ENCODE measurements at regions not wholly inside any gene's neighbourhood (a gene's known extent, or its start where the extent isn't known, plus 50 kb on each side); places are given as distances from the start of the nearest gene placed in this dataset.
"Not testable (repeated sequence)": the region's sequence is repeated elsewhere in the genome, so short reads cannot be mapped to it uniquely, and the experiment has no call there.

DNA sequence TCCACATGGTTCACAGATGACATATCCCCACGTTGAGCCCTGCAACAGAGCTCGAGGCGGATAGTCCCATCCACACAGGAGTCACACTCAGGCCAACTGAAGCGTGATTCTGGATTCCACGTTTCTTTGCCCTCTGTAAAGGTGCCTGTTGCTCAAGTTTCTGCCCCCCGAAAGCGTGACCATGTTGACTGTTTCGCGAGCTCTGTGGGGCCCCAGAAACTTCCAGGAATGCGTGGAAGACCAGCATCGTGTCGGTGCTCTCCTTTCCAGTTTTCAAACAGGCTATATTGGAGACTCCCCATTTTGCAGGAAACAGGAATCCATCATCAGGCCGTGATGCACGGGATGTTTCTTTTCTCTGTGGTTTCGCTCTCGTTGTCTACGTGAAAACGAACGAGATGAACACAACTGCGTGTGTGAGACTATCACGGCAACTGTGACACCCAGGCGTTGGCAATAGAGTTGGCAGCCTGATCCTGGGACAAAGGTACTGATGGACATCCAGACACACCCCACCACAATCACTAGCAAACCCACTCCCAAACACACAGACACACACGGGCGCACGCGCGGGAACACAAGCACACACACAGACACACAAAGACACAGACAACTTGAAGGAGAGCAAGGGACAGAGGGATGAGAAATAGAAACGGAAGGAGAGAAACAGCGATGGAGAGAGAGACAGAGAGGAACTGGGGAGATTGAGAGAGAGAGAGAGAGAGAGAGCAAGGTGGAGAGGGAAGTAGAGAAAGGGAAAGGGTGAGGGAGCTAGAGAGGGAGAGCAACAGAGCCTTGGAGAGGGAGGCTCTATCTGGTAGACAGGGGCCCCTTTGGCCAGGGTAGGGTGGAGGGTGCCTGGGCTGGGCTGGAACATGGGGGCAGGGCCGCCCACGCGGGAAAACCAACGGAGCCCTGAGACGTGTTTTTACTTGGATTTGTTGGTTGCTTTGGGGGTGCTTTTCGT is 1609.3 kb downstream of the SPATA31A7 start:
- H3K27ac ChIP-seq, result not testable (repeated sequence)

DNA sequence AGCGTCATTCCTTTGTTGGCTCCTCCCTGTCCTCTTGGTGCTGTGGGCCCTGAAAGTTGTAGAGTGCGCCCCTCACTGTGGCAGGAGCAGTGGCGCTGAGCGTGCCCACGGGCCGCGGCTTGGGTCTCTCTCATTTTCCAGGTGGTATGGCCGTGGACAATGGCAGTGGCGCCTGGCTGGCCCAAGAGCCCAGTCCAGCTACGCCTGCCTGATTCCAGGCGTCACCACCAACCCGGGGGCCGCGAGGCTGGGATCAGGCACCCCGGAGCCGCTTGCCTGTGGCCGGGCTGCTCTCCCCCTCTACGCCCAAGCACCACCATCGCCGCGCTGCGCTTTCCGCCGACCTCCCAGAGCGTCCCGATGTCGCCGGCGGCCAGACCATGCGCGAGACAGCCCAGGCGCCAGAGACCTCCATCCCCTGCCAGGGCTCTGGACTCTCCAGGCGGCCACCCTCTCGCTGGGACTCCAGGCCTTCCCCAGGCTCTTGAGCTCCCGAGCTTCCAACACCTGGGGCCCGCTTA is 1610.1 kb downstream of the SPATA31A7 start:
- not testable (repeated sequence) for H3K27ac ChIP-seq

DNA sequence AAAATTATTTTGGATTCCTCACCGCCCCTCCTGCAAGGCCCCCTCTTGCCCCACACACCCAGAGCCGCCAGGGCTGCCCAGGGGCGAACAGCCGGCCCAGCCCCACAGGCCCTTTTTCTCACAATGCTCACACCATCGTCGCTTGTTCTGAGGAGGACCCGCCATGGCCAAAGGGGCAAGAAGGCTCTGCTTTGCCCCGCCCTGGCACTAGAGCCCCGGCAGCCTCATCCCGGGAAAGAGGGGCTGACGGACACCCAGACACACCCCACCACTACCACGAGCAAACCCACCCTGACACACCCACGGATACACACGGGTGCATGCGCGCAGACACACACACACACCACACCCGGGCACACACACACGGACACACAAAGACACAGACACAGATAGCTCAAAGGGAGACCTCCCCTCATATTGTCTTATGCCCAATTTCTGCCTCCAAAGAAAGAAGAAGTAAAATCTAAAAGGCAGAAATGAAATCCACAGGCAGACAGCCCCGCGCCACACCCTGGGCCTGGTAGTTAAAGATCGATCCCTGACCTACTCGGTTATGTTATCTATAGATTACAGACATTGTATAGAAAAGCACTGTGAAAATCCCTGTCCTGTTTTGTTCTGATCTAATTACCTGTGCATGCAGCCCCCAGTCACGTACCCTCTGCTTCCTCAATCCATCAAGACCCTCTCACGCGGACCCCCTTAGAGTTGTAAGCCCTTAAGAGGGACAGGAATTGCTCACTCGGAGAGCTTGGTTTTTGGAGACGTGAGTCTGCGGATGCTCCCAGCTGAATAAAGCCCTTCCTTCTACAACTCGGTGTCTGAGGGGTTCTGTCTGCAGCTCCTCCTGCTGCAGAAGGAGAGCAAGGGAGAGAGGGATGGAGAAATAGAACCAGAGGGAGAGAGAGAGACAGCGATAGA is 1610.9 kb downstream of the SPATA31A7 start:
- H3K27ac ChIP-seq, result not testable (repeated sequence)

DNA sequence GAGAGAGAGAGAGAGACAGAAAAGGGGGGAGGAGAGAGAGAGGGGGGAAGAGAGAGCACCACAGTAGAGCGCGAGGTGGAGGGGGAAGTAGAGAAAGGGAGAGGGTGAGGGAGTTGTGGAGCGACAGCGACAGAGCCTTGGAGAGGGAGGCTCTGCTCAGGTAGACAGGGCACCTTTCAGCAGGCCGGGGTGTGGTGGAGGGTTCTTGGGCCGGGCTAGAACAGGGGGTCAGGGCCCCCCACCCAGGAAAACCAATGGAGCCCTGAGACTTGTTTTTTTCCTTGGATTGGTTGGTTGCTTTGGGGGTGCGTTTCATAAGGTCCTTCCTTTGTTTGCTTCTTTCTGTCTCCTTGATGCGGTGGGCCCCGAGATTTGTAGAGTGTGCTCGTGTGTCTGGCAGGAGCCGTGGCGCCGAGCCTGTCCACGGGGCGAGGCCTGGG is 1611.6 kb downstream of the SPATA31A7 start:
- not testable (repeated sequence) for H3K27ac ChIP-seq

DNA sequence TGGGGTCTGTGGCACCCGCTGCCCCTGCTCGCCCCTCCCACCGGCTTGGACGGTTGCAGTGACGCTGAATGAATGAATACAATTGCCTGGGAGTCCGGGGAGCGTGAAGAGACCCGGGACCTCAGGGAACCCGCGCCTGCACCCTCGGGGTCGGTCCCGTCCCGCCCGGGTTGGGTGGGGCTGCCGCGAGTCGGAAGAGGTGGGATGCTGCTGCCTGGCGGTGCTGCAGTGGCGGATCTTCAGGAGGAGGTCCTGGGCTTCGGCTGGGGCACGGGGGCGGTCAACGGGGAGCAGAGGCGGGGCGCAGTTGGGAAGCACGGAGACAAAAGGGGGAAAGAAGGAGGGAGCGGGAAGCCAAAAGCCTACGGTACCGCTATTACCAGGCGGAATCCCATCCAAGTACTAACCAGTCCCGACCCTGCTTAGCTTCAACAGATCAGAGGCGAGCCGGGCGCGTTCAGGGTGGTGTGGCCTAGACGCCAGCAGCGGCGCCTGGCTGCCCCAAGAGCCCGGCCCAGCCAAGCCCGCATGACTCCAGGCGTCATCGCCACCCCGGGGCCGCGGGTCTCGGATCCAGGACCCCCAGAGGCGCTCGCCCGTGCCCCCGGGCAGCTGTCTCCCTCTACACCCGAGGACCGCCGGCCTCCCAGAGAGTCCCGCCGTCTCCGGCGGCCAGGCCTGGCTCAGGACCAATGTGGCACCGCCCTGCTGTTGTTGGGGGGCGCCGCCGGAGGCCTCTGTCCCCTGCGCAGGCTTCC is 1612.3 kb downstream of the SPATA31A7 start:
- not testable (repeated sequence) for H3K27ac ChIP-seq

DNA sequence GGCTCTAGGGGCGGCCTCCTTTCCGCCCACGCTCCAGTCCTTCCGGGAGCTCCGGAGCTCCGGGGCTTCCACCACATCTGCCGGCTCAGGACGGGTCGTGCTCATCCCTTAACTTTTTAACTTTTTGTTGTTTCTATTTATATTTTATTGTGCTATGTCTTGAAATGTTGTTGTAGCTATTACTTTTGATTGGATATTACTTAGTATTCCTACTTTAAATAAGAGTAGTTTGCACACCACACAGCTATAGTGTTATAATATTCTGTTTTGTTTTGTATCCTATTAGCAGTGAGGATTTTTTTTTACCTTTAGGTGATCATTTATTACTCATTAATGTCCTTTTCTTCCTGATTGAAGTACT is 1612.9 kb downstream of the SPATA31A7 start:
- H3K27ac ChIP-seq, result not testable (repeated sequence)

DNA sequence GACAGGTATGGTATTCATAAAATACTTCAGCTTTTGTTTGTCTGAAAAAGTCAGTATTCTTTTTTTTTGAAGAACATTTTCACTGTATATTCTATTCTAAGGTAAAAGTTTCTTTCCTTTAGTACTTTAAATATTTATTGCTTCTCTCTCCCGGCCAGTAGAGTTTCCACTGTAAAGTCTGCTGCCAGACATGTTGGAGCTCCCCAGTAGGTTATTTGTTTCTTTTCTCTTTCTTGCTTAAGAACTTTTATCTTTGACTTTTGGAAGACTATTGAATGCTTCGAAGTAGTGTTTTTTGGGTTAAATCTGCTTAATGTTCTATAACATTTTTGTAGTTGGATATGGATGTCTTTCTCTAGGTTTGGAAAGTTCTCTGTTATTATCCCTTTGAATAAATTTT is 1613.3 kb downstream of the SPATA31A7 start:
- H3K27ac ChIP-seq, result not testable (repeated sequence)

DNA sequence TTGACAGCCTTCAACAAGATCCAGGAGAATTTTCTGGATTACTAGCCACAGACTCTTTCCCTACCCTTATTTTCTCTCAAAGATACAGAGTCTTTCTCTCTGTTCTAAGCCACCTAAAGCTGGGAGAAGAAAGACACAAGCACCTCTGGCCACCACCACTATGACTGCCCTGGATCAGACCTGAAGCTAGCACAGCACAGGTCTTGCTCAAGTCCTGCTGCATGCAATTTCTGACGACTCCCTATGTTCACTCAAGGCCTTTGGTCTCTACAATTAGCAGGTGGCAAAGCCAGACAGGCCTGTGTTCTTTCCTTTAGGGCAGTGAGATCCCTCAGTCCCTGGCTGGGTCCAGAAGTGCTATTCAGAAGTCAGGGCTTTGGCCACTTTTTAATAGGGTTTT is 1614.5 kb downstream of the SPATA31A7 start:
- H3K27ac ChIP-seq, result not testable (repeated sequence)

DNA sequence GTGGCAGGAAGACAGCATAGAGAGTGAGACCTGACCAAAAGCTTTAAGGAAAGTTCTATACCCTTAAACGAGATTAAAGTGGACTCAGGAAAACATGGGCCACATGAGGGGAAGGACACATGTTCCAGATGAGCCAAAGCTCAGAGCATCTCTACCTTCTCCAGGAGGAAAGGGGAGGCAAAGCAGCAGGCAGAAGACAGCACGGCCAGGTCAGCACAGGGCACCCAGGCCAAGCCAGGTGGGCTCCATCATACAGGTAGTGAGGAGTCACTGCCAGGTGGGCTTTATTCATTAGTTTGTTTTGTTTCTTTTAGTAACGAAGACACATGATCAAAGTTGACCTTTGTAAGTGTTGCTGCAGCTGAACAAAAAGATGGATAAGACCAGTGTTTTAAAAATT is 1617.6 kb downstream of the SPATA31A7 start:
- H3K27ac ChIP-seq, result not testable (repeated sequence)

DNA sequence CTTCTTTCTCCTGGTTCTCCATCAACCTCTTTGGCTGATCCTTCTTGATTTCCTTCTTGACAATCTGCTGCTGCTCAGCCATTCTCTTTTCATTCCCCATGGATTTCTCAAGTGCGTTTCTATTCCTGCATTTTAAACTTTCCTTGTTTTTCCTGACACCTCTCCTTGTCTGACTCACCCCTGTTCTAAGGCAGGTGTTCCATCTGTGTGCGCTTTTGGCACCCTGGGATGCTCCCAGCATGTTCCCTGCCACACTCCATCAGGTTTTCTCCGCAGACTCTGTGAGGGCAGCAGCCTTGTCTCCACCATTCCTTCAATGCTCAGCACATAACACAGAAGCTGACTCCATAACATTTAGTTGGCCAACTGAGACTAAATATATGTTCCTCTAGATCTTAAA is 1618.2 kb downstream of the SPATA31A7 start:
- H3K27ac ChIP-seq, result not testable (repeated sequence)

DNA sequence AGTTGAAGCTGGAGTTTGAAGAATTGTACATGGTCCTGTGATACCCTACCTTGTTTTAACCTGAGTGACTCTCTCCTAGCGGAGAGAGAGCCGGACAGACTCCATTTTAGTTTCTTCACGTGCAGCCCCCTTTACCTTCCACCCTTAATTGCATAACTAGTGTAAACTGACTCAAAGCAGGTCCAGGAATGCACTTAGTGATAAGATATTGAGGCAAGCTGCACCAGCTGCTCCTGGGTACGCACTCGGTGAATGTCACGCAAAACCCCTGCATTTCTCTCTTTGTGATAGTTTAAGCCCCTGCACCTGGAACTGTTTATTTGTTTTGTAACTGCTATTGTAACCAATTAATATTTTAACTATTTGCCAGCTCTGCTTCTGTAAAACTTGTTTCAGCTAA is 1620.5 kb downstream of the SPATA31A7 start:
- not testable (repeated sequence) for H3K27ac ChIP-seq

DNA sequence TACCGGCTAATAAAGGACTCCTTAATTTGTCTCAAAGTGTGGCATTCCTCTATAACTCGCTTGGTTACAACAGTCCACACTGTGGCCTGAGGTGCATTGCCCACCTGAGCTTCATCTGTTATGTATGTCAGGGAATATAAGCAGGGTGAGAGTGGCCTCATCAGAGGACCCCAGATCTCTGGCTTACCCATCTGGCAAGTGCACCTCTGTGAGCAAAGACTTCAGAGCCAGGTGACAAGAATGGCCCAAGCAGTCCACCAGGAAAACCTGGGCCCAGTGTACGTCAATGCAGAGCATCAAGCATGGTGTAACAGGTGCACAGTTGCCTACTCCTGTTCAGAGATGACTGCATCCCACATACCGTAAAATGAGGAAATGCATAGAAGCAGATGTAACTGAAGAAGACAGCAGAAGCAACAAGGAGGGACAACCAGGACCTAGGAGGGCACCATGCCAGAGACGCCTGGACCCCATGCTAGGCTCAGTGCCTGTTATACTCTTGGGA is 1621.0 kb downstream of the SPATA31A7 start:
- not testable (repeated sequence) for H3K27ac ChIP-seq

DNA sequence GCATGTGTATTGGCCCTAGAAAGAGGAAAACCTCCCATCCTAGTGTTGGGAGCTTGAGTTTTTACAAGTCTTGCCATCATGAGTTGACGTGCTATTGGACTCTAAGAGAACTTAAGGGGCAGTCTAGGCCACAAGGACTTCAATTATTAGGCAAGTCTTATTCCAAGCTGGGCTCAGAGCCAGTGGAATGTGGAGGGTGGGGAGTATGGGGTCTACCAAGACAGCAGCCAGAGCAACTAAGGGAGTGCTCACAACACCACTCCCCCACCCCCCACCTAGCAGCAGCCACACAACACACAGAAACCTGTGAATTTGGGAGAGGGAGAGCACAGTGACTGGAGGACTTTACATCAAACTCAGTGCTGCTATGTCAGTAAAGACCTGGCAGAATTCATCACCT is 1625.6 kb downstream of the SPATA31A7 start:
- H3K27ac ChIP-seq, result not testable (repeated sequence)

DNA sequence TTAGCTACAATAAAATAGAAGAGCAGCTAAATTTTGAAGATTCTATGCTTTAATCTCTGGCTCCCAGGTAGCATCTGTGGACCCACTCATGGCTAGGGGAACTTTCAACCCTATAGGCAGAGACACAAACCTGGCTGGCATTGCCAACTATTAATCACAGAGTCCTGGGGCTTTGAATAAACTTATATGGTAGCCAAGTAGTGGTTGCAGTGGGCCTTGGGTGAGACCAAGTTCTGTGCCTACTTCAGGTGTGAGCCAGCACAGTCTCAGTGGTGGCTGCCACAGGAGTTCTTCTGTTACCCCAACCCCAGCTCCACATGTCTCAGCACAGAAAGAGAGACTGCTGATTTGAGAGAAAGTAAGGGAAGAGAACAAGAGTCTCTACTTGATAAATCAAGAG is 1626.5 kb downstream of the SPATA31A7 start:
- not testable (repeated sequence) for H3K27ac ChIP-seq

DNA sequence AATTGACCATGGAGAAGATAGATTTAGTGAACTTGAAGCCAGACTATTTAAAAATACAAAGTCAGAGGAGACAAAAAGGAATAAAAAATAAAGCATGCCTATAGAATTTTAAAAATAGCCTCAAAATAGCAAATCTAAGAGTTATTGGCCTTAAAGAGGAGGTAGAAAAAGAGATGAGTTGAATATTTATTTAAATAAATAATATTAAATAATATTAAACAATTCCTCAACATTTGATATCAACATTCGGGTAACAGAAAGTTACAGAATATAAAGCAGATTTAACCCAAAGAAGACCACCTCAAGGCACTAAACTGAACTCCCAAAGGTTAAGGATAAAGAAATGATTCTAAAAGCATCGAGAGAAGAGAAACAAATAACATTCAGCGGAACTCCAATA is 1627.4 kb downstream of the SPATA31A7 start:
- not testable (repeated sequence) for H3K27ac ChIP-seq

DNA sequence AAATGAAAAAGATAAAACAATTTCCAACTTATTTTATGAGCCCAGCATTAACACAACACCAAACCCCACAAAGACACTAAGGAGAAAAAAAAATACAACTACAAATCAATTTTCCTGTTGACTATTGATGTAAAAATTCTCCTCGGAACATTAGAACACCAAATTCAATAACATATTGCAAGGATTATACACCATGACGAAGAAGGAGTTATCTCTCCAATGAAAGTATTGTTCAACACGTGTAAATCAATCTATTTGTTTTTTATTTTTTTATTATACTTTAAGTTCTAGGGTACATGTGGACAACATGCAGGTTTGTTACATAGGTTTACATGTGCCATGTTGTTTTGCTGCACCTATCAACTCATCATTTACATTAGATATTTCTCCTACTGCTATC is 1632.3 kb downstream of the SPATA31A7 start:
- H3K27ac ChIP-seq, result not testable (repeated sequence)

DNA sequence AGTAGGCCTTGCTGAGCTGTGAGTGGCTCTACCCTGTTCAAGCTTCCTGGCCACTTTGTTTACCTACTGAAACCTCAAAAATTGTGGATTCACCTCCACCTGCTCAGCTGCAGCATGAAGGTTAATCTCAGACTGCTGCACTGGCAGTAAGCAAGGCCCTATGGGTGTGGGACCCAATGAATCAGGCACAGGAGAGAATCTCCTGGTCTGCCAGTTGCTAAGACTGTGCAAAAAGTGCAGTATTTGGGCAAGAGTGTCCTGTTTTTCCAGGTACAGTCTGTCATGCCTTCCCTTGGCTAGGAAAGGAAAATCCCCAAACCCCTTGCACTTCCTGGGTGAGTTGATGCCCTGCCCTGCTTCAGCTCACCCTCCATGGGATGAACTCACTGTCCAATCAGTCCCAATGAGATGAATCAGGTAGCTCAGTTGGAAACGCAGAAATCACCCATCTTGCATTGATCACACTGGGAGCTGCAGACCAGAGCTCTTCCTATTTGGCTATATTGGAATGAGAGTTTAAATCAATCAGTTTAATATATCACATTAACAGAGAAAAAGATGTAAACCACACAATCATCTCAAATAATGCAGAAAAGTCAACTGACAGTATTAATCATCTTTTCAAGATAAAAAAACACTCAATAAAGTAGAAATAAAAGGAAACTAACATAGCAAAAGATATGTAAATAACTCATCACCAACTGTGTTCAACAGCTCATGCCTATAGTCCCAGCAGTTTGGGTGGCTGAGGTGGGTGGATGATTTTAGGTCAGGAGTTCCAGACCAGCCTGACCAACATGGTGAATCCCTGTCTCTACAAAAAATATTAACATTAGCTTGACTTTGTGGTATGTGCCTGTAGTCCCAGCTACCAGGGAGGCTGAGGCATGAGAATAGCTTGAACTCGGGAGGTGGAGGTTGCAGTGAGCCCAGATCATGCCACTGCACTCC is 1638.4 kb downstream of the SPATA31A7 start:
- not testable (repeated sequence) for H3K27ac ChIP-seq

DNA sequence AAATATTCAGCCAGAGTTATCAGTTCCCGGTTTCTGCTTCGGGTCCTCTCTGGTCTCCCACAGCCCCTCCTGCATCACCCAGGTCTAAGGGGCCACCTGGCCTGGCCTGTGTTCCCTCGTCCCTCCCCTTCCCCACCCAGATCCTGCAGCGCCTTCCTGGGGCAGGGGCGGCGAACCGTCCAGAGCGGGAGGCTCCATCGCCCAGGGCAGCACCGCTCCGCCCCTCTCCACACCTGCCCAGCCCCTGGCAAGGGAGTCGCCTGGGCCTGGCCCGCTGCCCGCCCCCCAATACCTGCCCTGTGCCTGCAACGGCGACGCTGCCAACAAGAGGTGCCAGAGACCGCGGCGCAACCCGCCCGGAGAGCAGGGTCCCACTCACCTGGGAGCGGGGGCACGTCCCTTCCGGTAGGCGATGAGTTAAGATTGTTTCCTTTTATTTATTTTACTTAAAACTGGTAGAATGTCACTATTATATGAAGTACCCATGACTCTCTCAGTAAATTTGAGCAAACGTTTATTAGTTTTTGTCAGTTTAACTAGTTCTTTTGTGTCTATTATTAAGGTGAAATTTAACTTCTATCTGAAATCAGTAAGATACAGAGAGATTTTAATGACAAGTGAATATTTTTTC is 1641.1 kb downstream of the SPATA31A7 start:
- not testable (repeated sequence) for H3K27ac ChIP-seq

DNA sequence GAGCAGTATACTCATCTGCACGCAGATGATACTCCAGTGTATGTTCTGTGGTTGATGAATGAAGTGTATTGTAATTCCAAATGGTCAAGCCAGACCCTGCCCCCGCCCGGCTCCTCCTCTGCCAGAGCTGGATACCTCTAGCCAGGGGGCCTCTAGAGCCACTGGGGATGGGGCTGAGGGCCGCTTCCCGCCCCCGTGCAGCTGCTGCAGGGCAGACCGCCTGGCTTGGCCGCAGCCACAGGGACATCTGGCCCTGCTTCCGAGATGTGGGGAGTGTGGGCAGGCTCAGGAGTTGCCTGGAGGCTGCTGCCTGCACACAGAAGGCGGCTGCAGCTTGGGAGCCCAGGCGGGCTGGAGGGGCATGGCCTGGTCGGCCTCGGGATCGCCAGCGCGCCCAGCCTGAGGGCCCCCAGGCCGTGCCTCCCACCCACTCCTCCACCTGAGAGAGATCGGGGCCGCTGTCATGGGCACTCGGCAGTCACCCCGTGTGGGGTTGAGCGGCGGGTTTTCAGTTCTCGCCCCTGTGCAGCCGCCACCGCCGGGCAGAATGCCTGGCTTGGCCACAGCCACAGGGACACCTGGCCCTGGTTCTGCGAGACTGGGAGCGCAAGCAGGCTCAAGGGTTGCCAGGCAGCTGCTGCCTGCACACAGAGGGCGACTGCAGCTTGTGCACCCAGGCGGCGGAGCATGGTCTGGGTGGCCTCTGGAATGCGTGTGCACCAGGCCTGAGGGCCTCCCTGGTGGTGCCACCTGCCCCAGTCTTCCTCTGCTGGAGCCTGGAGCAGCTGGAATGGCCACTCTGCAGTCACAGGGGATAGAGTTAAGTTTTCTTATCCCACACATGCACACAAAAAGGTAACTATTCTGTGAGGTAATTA is 1643.7 kb downstream of the SPATA31A7 start:
- H3K27ac ChIP-seq, result not testable (repeated sequence)

All from C4-2B (cell line).